Pancreas (tissue), 10 donors: ENCODE measurements at regions not wholly inside any gene's neighbourhood (a gene's known extent, or its start where the extent isn't known, plus 50 kb on each side); places are given as distances from the start of the nearest gene placed in this dataset.

Experiments used
- ATAC-seq, 4 donors: fragments of 200-7000 bp; cut with Tn5 transposase; one replicate each; pipeline versions ENCODE4 v1.8.0 to v1.9.1; 2020; ENCODE audit warnings: mild to moderate bottlenecking in 4 of 4, moderate library complexity in 4 of 4
- DNase-seq, 6 donors: peaks; one replicate each; pipeline ENCODE4 v3.0.0-alpha.2; 2020
- FAIRE-seq: peaks from 2 replicates; lab custom pipeline; 2012; peaks lifted over from hg19 to GRCh38; lab: Jason Lieb, UNC
- H3K27ac ChIP-seq, 4 donors: fragments of 200-600 bp; sonication (generic); 1 replicate in 3 of 4; 2 replicates in 1 of 4; pipeline versions ENCODE4 v1.5.0 to v1.8.0; 2020
- H3K27me3 ChIP-seq, 4 donors: fragments of 200-600 bp; one replicate each; pipeline ENCODE4 v1.8.0; 2021
- H3K36me3 ChIP-seq, 3 donors: fragments of 200-600 bp; sonication (generic) in 1 of 3; one replicate each; pipeline versions ENCODE4 v1.5.0 to v1.8.0; 2020 to 2021
- H3K4me1 ChIP-seq, 3 donors: fragments of 200-600 bp; one replicate each; pipeline ENCODE4 v1.8.0; 2021
- H3K4me3 ChIP-seq, 4 donors: fragments of 200-600 bp; sonication (generic) in 2 of 4; one replicate each; pipeline versions ENCODE4 v1.5.0 to v1.8.0; 2020 to 2021
- H3K9me3 ChIP-seq, 4 donors: fragments of 200-600 bp; one replicate each; pipeline ENCODE4 v1.8.0; 2021
- CTCF ChIP-seq, 4 donors: fragments of 200-600 bp; sonication (generic) in 3 of 4; IDR thresholded peaks; one replicate each; pipeline versions ENCODE4 v1.5.0 to v1.8.0; 2021; ENCODE audit warnings: antibody characterized with exemption in 4 of 4
- WGBS, 2 donors: extraction: QIAGEN DNeasy Blood & Tissue Kit; methylation state at CpG; one replicate each; pipeline ENCODE4 v1.1.7; 2013; 5-methylcytosine and 5-hydroxymethylcytosine counted together
- intact Hi-C, 3 donors: fragments of 100-400 bp; cut with DNase I; formaldehyde crosslinking; loops; one replicate each; pipeline versions ENCODE4 v1.11.1 to v1.14.2; 2022
- donor health status: healthy with polysubstance abuse.
- donor health status: DM: no; HTN: no; CAD: no; lungs with moderate emphysema.
- donor health status: DM: no; HTN: no; CAD: no.
- donor health status: control.
- donor health status: control.
- donor health status: Bipolar disorder and iron deficiency.
- donor health status: DM: yes; HTN: yes; CAD: no.
- donor health status: DM: no; HTN: no; CAD: no.
- donor health status: DM: no; HTN: no; CAD: no.
- donor health status: DM: yes; HTN: yes; CAD: no.

- WGBS, 2 donors = 68 to 71% methylated on average over 7 of the region's 7 CpGs
- Histone ChIP-seq H3K36me3 (no peaks in the 10 kb centered on the region), H3K4me1 (no peaks in the 10 kb centered on the region), H3K9me3 (no peaks in the 10 kb centered on the region), H3K27me3 (no peaks in the 10 kb centered on the region), H3K4me3 (no peak overlapping the region), H3K27ac (no peak overlapping the region)
- FAIRE-seq = no peak
- ATAC-seq = no peak
- no peak for TF ChIP-seq CTCF (IDR thresholded peaks at IDR 0.05)
- intact Hi-C loops = no loop called here
- DNase-seq = no peak
Measured at GRCh38 chr17:65434251-65434650, 127.2 kb downstream of the AXIN2 start.

GRCh38 chr17:65433592-65433991, 127.9 kb downstream of the AXIN2 start:
- no peak overlapping the region for H3K27ac ChIP-seq
- DNase-seq = no peak

GRCh38 chr17:65433157-65433556, 128.3 kb downstream of the AXIN2 start:
- intact Hi-C loops = no loop called here
- WGBS, 2 donors = 87 to 94% methylated on average over 1 of the region's 1 CpG
- Histone ChIP-seq H3K27ac (no peak overlapping the region), H3K9me3 (no peaks in the 10 kb centered on the region), H3K27me3 (no peaks in the 10 kb centered on the region), H3K4me1 (no peaks in the 10 kb centered on the region), H3K4me3 (no peak overlapping the region), H3K36me3 (no peaks in the 10 kb centered on the region)
- no peak for TF ChIP-seq CTCF (IDR thresholded peaks at IDR 0.05)
- FAIRE-seq (no peak), DNase-seq (no peak), ATAC-seq (no peak)

More at GRCh38 chr17:65433592-65433991, 127.9 kb downstream of the AXIN2 start:
- FAIRE-seq (no peak), ATAC-seq (peak in 1 of 4 donors; percentile 33)
- Histone ChIP-seq H3K4me3 (no peak overlapping the region), H3K36me3 (no peaks in the 10 kb centered on the region), H3K9me3 (no peaks in the 10 kb centered on the region), H3K4me1 (no peaks in the 10 kb centered on the region), H3K27me3 (no peaks in the 10 kb centered on the region)
- intact Hi-C loops = no loop called here
- 83 to 87% methylated on average over 4 of the region's 4 CpGs for WGBS, 2 donors
- TF ChIP-seq CTCF (IDR thresholded peaks at IDR 0.05) = no peak

- no peak overlapping the region for H3K4me3 ChIP-seq
- DNase-seq (no peak), FAIRE-seq (no peak), ATAC-seq (no peak)
- H3K4me1 ChIP-seq = no peaks in the 10 kb centered on the region
- intact Hi-C loops = no loop called here
- H3K27ac ChIP-seq = no peak overlapping the region
- WGBS, 2 donors = 67 to 79% methylated on average over 7 of the region's 7 CpGs
- no peaks in the 10 kb centered on the region for H3K9me3 ChIP-seq
- TF ChIP-seq CTCF (IDR thresholded peaks at IDR 0.05) = no peak
- no peaks in the 10 kb centered on the region for H3K36me3 ChIP-seq
- H3K27me3 ChIP-seq = no peaks in the 10 kb centered on the region
Measured at GRCh38 chr17:65431116-65431515, 130.3 kb downstream of the AXIN2 start.

- H3K27me3 ChIP-seq = no peaks in the 10 kb centered on the region
- ATAC-seq (no peak), FAIRE-seq (no peak), DNase-seq (no peak)
- no peak overlapping the region for H3K4me3 ChIP-seq
- no peak for TF ChIP-seq CTCF (IDR thresholded peaks at IDR 0.05)
- 49 to 51% methylated on average over 9 of the region's 9 CpGs for WGBS, 2 donors
- H3K27ac ChIP-seq = no peak overlapping the region
- intact Hi-C loops = no loop called here
- no peaks in the 10 kb centered on the region for H3K36me3 ChIP-seq
- no peaks in the 10 kb centered on the region for H3K9me3 ChIP-seq
- no peaks in the 10 kb centered on the region for H3K4me1 ChIP-seq
Measured at GRCh38 chr17:65430209-65430833, 131.1 kb downstream of the AXIN2 start.
